ENCODE measurements at regions not wholly inside any gene's neighbourhood (a gene's known extent, or its start where the extent isn't known, plus 50 kb on each side); places are given as distances from the start of the nearest gene placed in this dataset.
"Not testable (repeated sequence)": the region's sequence is repeated elsewhere in the genome, so short reads cannot be mapped to it uniquely, and the experiment has no call there.

GRCh38 chr14:105911848-105912292 is 385.5 kb downstream of the TMEM121 start:
- peak; percentile 62 for TF ChIP-seq NFIC (IDR thresholded peaks at IDR 0.05)
- peak; percentile 82 for TF ChIP-seq EP300 (IDR thresholded peaks at IDR 0.05; ENCODE audit: borderline replicate concordance)
- not testable (repeated sequence) for TF ChIP-seq TAF1 (IDR thresholded peaks at IDR 0.05; ENCODE audit: low read depth); RAD21 (IDR thresholded peaks at IDR 0.05; ENCODE audit: low read depth); REST (IDR thresholded peaks at IDR 0.05; ENCODE audit: low read depth); MAX (IDR thresholded peaks at IDR 0.05); YY1 (IDR thresholded peaks at IDR 0.05; ENCODE audit: low read depth); EGR1 (IDR thresholded peaks at IDR 0.05); ZBTB7A (IDR thresholded peaks at IDR 0.05; ENCODE audit: low read depth); CEBPB (IDR thresholded peaks at IDR 0.05); CREB1 (IDR thresholded peaks at IDR 0.05; ENCODE audit: low read depth); TEAD4 (IDR thresholded peaks at IDR 0.05)
- 0 out of 2 replicates have a peak, but pooled peaks have one; percentile 47 for TF ChIP-seq FOXM1 (IDR thresholded peaks at IDR 0.05; ENCODE audit: borderline replicate concordance, low read depth)
